HEK293 (cell line): ENCODE measurements at regions not wholly inside any gene's neighbourhood (a gene's known extent, or its start where the extent isn't known, plus 50 kb on each side); places are given as distances from the start of the nearest gene placed in this dataset.

ENCODE experiments used
- CTCF ChIA-PET: fragments of 350-600 bp; formaldehyde crosslinking; extraction: SDS; loops from one replicate; lab custom pipeline; 2021; ENCODE audit warnings: antibody characterized with exemption; lab: Yijun Ruan, JAX
- POLR2A ChIA-PET: fragments of 300-600 bp; formaldehyde crosslinking; extraction: SDS; loops from one replicate; lab custom pipeline; 2020; ENCODE audit warnings: antibody characterized with exemption, inconsistent platforms; lab: Yijun Ruan, JAX
- H3K27ac ChIP-seq: fragments of 200-500 bp; sonication (Bioruptor generic); 2 replicates; pipeline ENCODE4 v1.5.1; 2014; ENCODE audit warnings: low read depth, low read length, control low read depth, inconsistent platforms; ENCODE audit errors: extremely low read depth
- H3K36me3 ChIP-seq, 2 experiments: fragments of 200-500 bp in 1 of 2; sonication (Bioruptor generic) in 1 of 2; 1 replicate in 1 of 2; 2 replicates in 1 of 2; pipeline ENCODE4 v1.5.1; 2014 to 2017; ENCODE audit warnings: inconsistent platforms in 2 of 2, low read length in 2 of 2; ENCODE audit not compliant: control insufficient read depth in 2 of 2, insufficient read depth in 1 of 2
- H3K4me1 ChIP-seq: fragments of 200-500 bp; sonication (Bioruptor generic); 2 replicates; pipeline ENCODE4 v1.5.1; 2014; ENCODE audit warnings: mild to moderate bottlenecking, low read length, inconsistent platforms; ENCODE audit not compliant: control insufficient read depth, insufficient read depth
- H3K4me3 ChIP-seq: 2 replicates; pipeline ENCODE4 v1.5.1; 2011; ENCODE audit warnings: low read depth, mild to moderate bottlenecking, control low read depth, low read length, moderate library complexity
- H3K9me3 ChIP-seq: fragments of 200-500 bp; sonication (Bioruptor generic); 2 replicates; pipeline ENCODE4 v1.5.1; 2014; ENCODE audit warnings: low read depth, low read length, inconsistent platforms; ENCODE audit not compliant: control insufficient read depth, insufficient read depth
- GLIS2 ChIP-seq: fragments of 450-650 bp; formaldehyde crosslinking; IDR thresholded peaks from 2 replicates; pipeline ENCODE4 v1.5.1; 2016; ENCODE audit warnings: missing biosample characterization, missing genetic modification characterization
- KLF10 ChIP-seq: fragments of 450-650 bp; IDR thresholded peaks from 2 replicates; pipeline ENCODE4 v1.5.1; 2018; ENCODE audit warnings: missing biosample characterization, mild to moderate bottlenecking, missing genetic modification characterization
- KLF8 ChIP-seq: fragments of 450-650 bp; formaldehyde crosslinking; IDR thresholded peaks from 2 replicates; pipeline ENCODE4 v1.5.1; 2016; ENCODE audit warnings: missing biosample characterization, missing genetic modification characterization
- MYNN ChIP-seq: fragments of 450-650 bp; formaldehyde crosslinking; IDR thresholded peaks from 2 replicates; pipeline ENCODE4 v1.5.1; 2016; ENCODE audit warnings: missing biosample characterization, missing genetic modification characterization, borderline replicate concordance
- PRDM1 ChIP-seq: fragments of 450-650 bp; formaldehyde crosslinking; IDR thresholded peaks from 2 replicates; pipeline ENCODE4; 2016; ENCODE audit warnings: missing biosample characterization, missing genetic modification characterization
- SCRT2 ChIP-seq: fragments of 450-650 bp; formaldehyde crosslinking; IDR thresholded peaks from 2 replicates; pipeline ENCODE4 v1.5.1; 2016; ENCODE audit warnings: missing biosample characterization, missing genetic modification characterization
- SETDB1 ChIP-seq: IDR thresholded peaks from one replicate; pipeline ENCODE4 v1.6.1; 2017; ENCODE audit warnings: mild to moderate bottlenecking, low read length, moderate library complexity, mixed read lengths; ENCODE audit not compliant: insufficient read length
- SP2 ChIP-seq: fragments of 450-650 bp; formaldehyde crosslinking; IDR thresholded peaks from 2 replicates; pipeline ENCODE4 v1.5.1; 2016; ENCODE audit warnings: missing biosample characterization, missing genetic modification characterization
- ZNF112 ChIP-seq: fragments of 450-650 bp; formaldehyde crosslinking; IDR thresholded peaks from 2 replicates; pipeline ENCODE4 v1.5.0; 2017; ENCODE audit warnings: missing biosample characterization, missing genetic modification characterization
- ZNF19 ChIP-seq: fragments of 450-650 bp; formaldehyde crosslinking; IDR thresholded peaks from 2 replicates; pipeline ENCODE4; 2016; ENCODE audit warnings: missing biosample characterization, missing genetic modification characterization, low read depth
- ZNF2 ChIP-seq: fragments of 450-650 bp; formaldehyde crosslinking; IDR thresholded peaks from 2 replicates; pipeline ENCODE4 v1.5.1; 2016; ENCODE audit warnings: missing biosample characterization, missing genetic modification characterization
- ZNF202 ChIP-seq: fragments of 450-650 bp; formaldehyde crosslinking; IDR thresholded peaks from 2 replicates; pipeline ENCODE4 v1.5.1; 2016; ENCODE audit warnings: missing biosample characterization, missing genetic modification characterization, borderline replicate concordance
- ZNF223 ChIP-seq: fragments of 450-650 bp; formaldehyde crosslinking; IDR thresholded peaks from 2 replicates; pipeline ENCODE4 v1.5.1; 2016; ENCODE audit warnings: missing biosample characterization, missing genetic modification characterization
- ZNF510 ChIP-seq: fragments of 450-650 bp; formaldehyde crosslinking; IDR thresholded peaks from 2 replicates; pipeline ENCODE4 v1.5.1; 2018; ENCODE audit warnings: mild to moderate bottlenecking, missing genetic modification characterization, missing biosample characterization; ENCODE audit not compliant: insufficient replicate concordance
- ZNF544 ChIP-seq: fragments of 450-650 bp; formaldehyde crosslinking; IDR thresholded peaks from 2 replicates; pipeline ENCODE4 v1.5.0; 2017; ENCODE audit warnings: missing biosample characterization, missing genetic modification characterization
- ZNF549 ChIP-seq: fragments of 450-650 bp; IDR thresholded peaks from 2 replicates; pipeline ENCODE4 v1.5.1; 2018; ENCODE audit warnings: missing biosample characterization, missing genetic modification characterization, mild to moderate bottlenecking, inconsistent platforms, moderate library complexity
- ZNF610 ChIP-seq: fragments of 450-650 bp; formaldehyde crosslinking; IDR thresholded peaks from 2 replicates; pipeline ENCODE4 v1.5.1; 2016; ENCODE audit warnings: missing biosample characterization, missing genetic modification characterization, borderline replicate concordance
- ZNF660 ChIP-seq: fragments of 450-650 bp; IDR thresholded peaks from 2 replicates; pipeline ENCODE4 v1.5.1; 2018; ENCODE audit warnings: missing biosample characterization, mild to moderate bottlenecking, missing genetic modification characterization
- ZSCAN18 ChIP-seq: fragments of 450-650 bp; formaldehyde crosslinking; IDR thresholded peaks from 2 replicates; pipeline ENCODE4 v1.5.1; 2016; ENCODE audit warnings: missing biosample characterization, missing genetic modification characterization
- ZSCAN30 ChIP-seq: fragments of 450-650 bp; IDR thresholded peaks from 2 replicates; pipeline ENCODE4 v1.5.1; 2018; ENCODE audit warnings: missing biosample characterization, mild to moderate bottlenecking, missing genetic modification characterization, moderate library complexity
- TF ChIP-seq, protein P1 (sequence below): fragments of 450-650 bp; formaldehyde crosslinking; IDR thresholded peaks from 2 replicates; pipeline ENCODE4 v1.5.1; 2016; ENCODE audit warnings: missing biosample characterization, missing genetic modification characterization
- TF ChIP-seq, protein P2 (sequence below): fragments of 450-650 bp; IDR thresholded peaks from 2 replicates; pipeline ENCODE4 v1.5.1; 2018; ENCODE audit warnings: missing biosample characterization, mild to moderate bottlenecking, missing genetic modification characterization

DNA sequence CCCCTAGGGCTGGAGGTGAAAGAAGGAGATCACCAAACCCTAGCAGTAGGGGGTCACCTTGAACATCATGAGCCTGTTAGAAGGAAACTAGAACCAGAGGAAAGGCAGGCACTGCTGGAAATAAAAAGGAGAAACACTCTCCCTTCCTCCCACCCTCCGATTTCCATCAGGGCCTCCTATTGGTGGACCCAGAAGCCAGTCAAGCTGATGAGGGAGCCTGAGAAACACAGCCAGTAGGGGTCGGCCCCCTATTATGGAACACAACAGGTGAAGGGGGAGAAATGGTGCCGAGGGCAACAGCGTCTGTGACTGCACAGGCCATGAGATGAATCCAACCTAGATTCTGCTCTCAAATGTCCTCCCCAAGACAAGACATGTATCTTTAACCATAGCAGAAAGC is 156.1 kb upstream of the LRFN2 start (continued):
- TF ChIP-seq, protein P1, sequence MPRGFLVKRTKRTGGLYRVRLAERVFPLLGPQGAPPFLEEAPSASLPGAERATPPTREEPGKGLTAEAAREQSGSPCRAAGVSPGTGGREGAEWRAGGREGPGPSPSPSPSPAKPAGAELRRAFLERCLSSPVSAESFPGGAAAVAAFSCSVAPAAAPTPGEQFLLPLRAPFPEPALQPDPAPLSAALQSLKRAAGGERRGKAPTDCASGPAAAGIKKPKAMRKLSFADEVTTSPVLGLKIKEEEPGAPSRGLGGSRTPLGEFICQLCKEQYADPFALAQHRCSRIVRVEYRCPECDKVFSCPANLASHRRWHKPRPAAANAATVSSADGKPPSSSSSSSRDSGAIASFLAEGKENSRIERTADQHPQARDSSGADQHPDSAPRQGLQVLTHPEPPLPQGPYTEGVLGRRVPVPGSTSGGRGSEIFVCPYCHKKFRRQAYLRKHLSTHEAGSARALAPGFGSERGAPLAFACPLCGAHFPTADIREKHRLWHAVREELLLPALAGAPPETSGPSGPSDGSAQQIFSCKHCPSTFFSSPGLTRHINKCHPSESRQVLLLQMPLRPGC (tag by site-specific recombination), result no peak

- TF ChIP-seq ZSCAN30 (tag by site-specific recombination), result no peak
- no peak for TF ChIP-seq SETDB1
- no peak for TF ChIP-seq ZNF610 (tag by site-specific recombination)
- TF ChIP-seq ZSCAN18 (tag by site-specific recombination), result no peak
- TF ChIP-seq ZNF544, result no peak
- TF ChIP-seq, protein P2, sequence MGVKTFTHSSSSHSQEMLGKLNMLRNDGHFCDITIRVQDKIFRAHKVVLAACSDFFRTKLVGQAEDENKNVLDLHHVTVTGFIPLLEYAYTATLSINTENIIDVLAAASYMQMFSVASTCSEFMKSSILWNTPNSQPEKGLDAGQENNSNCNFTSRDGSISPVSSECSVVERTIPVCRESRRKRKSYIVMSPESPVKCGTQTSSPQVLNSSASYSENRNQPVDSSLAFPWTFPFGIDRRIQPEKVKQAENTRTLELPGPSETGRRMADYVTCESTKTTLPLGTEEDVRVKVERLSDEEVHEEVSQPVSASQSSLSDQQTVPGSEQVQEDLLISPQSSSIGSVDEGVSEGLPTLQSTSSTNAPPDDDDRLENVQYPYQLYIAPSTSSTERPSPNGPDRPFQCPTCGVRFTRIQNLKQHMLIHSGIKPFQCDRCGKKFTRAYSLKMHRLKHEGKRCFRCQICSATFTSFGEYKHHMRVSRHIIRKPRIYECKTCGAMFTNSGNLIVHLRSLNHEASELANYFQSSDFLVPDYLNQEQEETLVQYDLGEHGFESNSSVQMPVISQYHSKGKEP, result no peak
- TF ChIP-seq GLIS2 (tag by site-specific recombination), result no peak
- no peak for TF ChIP-seq ZNF510 (tag by site-specific recombination)
- no peak for TF ChIP-seq ZNF223 (tag by site-specific recombination)
- no peak for TF ChIP-seq ZNF112 (tag by site-specific recombination)
- no peak for TF ChIP-seq ZNF19 (tag by site-specific recombination)
- TF ChIP-seq SP2 (tag by site-specific recombination), result no peak
- TF ChIP-seq KLF10 (tag by site-specific recombination), result no peak
- H3K36me3 ChIP-seq, result no peaks in the 10 kb centered on the region
- H3K9me3 ChIP-seq, result no peaks in the 10 kb centered on the region
- POLR2A ChIA-PET, result no interaction called here
- H3K4me3 ChIP-seq, result no peak overlapping the region
- CTCF ChIA-PET, result no interaction called here
- H3K4me1 ChIP-seq, result no peaks in the 10 kb centered on the region
- no peak overlapping the region for H3K27ac ChIP-seq
Observed at GRCh38 chr6:40740518-40740917, 153.4 kb upstream of the LRFN2 start.

GRCh38 chr6:40738551-40739193 is 151.5 kb upstream of the LRFN2 start:
- POLR2A ChIA-PET, result no interaction called here
- Histone ChIP-seq H3K9me3 (no peaks in the 10 kb centered on the region), H3K36me3 (no peaks in the 10 kb centered on the region), H3K27ac (no peak overlapping the region), H3K4me1 (no peaks in the 10 kb centered on the region), H3K4me3 (no peak overlapping the region)
- CTCF ChIA-PET, result no interaction called here
- TF ChIP-seq ZNF660 (tag by site-specific recombination), result no peak
- no peak for TF ChIP-seq MYNN (tag by site-specific recombination)
- no peak for TF ChIP-seq ZNF549 (tag by site-specific recombination)
- no peak for TF ChIP-seq ZNF2 (tag by site-specific recombination)
- TF ChIP-seq ZNF223 (tag by site-specific recombination), result no peak
- TF ChIP-seq SCRT2 (tag by site-specific recombination), result no peak
- TF ChIP-seq PRDM1 (tag by site-specific recombination), result no peak
- TF ChIP-seq KLF8 (tag by site-specific recombination), result no peak
- TF ChIP-seq ZNF202 (tag by site-specific recombination), result no peak
